ENCODE measurements at regions not wholly inside any gene's neighbourhood (a gene's known extent, or its start where the extent isn't known, plus 50 kb on each side); places are given as distances from the start of the nearest gene placed in this dataset.

- TF ChIP-seq CTCF (IDR thresholded peaks at IDR 0.05; ENCODE audit: borderline replicate concordance, extremely low read depth, low read length, poor library complexity, severe bottlenecking) (no peak), EZH2 (IDR thresholded peaks at IDR 0.05; ENCODE audit: borderline replicate concordance, low read depth, low read length, severe bottlenecking) (no peak)
Observed at GRCh38 chr7:16354573-16354972, 66.8 kb downstream of the CRPPA start.
